HG03571 (cell line): ENCODE measurements at regions not wholly inside any gene's neighbourhood (a gene's known extent, or its start where the extent isn't known, plus 50 kb on each side); places are given as distances from the start of the nearest gene placed in this dataset.

Experiments
- ATAC-seq: cut with Tn5 transposase; IDR thresholded peaks from one replicate; pipeline ENCODE4 v1.9.1; 2021; ENCODE audit not compliant: unreplicated experiment

- ATAC-seq: no peak
Observed at GRCh38 chr11:122062763-122063162, 53.3 kb downstream of the BLID start.

GRCh38 chr11:122059565-122059964, 56.5 kb downstream of the BLID start:
- no peak for ATAC-seq

GRCh38 chr11:122050021-122050690, 65.9 kb downstream of the BLID start:
- ATAC-seq: no peak

GRCh38 chr11:122048401-122048800, 67.6 kb downstream of the BLID start:
- ATAC-seq: no peak

- no peak for ATAC-seq
Observed at GRCh38 chr11:122046846-122047245, 69.2 kb downstream of the BLID start.

GRCh38 chr11:122046438-122046837, 69.6 kb downstream of the BLID start:
- ATAC-seq: no peak

GRCh38 chr11:122045181-122045586, 70.8 kb downstream of the BLID start:
- ATAC-seq: no peak

GRCh38 chr11:122044086-122044485, 71.9 kb downstream of the BLID start:
- ATAC-seq: no peak

GRCh38 chr11:122042981-122043380, 73.0 kb downstream of the BLID start:
- ATAC-seq: no peak

GRCh38 chr11:122040464-122040863, 75.6 kb downstream of the BLID start:
- no peak for ATAC-seq

- no peak for ATAC-seq
Observed at GRCh38 chr11:122038543-122038942, 77.5 kb downstream of the BLID start.

GRCh38 chr11:122037911-122038310, 78.1 kb downstream of the BLID start:
- no peak for ATAC-seq

GRCh38 chr11:122036493-122036892, 79.5 kb downstream of the BLID start:
- ATAC-seq: no peak

- no peak for ATAC-seq
Observed at GRCh38 chr11:122036018-122036417, 80.0 kb downstream of the BLID start.

GRCh38 chr11:122033631-122034030, 82.4 kb downstream of the BLID start:
- no peak for ATAC-seq

- no peak for ATAC-seq
Observed at GRCh38 chr11:122033193-122033592, 82.8 kb downstream of the BLID start.

- ATAC-seq: no peak
Observed at GRCh38 chr11:122032317-122032716, 83.7 kb downstream of the BLID start.

GRCh38 chr11:122031813-122032212, 84.2 kb downstream of the BLID start:
- ATAC-seq: no peak

GRCh38 chr11:122030286-122030685, 85.7 kb downstream of the BLID start:
- ATAC-seq: no peak

GRCh38 chr11:122028545-122028944, 87.5 kb downstream of the BLID start:
- no peak for ATAC-seq

GRCh38 chr11:122028036-122028435, 88.0 kb downstream of the BLID start:
- ATAC-seq: no peak

GRCh38 chr11:122025757-122026156, 90.3 kb downstream of the BLID start:
- ATAC-seq: no peak

- ATAC-seq: no peak
Observed at GRCh38 chr11:122024278-122024677, 91.7 kb downstream of the BLID start.
